ENCODE measurements at regions not wholly inside any gene's neighbourhood (a gene's known extent, or its start where the extent isn't known, plus 50 kb on each side); places are given as distances from the start of the nearest gene placed in this dataset.
"Not testable (repeated sequence)": the region's sequence is repeated elsewhere in the genome, so short reads cannot be mapped to it uniquely, and the experiment has no call there.

GRCh38 chr6:51464956-51465355 lies 622.5 kb downstream of the PKHD1 start:
- no peak overlapping the region for H3K27ac Mint-ChIP-seq
- peaks cover 3% of the 10 kb centered on the region for H3K27me3 Mint-ChIP-seq (ENCODE audit: insufficient read depth)
- no peak for DNase-seq (ENCODE audit: low spot score)
- no peaks in the 10 kb centered on the region for H3K36me3 Mint-ChIP-seq (ENCODE audit: low read depth)
- no peaks in the 10 kb centered on the region for H3K9me3 Mint-ChIP-seq
- no peak overlapping the region for H3K4me3 Mint-ChIP-seq
- no peaks in the 10 kb centered on the region for H3K4me1 Mint-ChIP-seq (ENCODE audit: low read depth)
- intact Hi-C loops (cut with micrococcal nuclease), result no loop called here

- Mint-ChIP-seq H3K27ac (no peak overlapping the region), H3K36me3 (ENCODE audit: low read depth) (no peaks in the 10 kb centered on the region), H3K4me3 (no peak overlapping the region), H3K9me3 (no peaks in the 10 kb centered on the region), H3K4me1 (ENCODE audit: low read depth) (no peaks in the 10 kb centered on the region), H3K27me3 (ENCODE audit: insufficient read depth) (no peaks in the 10 kb centered on the region)
- DNase-seq (ENCODE audit: low spot score), result no peak
- intact Hi-C loops (cut with micrococcal nuclease), result no loop called here
These were observed 621.0 kb downstream of the PKHD1 start for GRCh38 chr6:51466427-51466826.

- no peaks in the 10 kb centered on the region for H3K9me3 Mint-ChIP-seq
- intact Hi-C loops (cut with micrococcal nuclease), result no loop called here
These were observed 620.0 kb downstream of the PKHD1 start for GRCh38 chr6:51467231-51467952.

GRCh38 chr6:51468704-51469103 lies 618.7 kb downstream of the PKHD1 start:
- H3K36me3 Mint-ChIP-seq (ENCODE audit: low read depth), result no peaks in the 10 kb centered on the region
- no peaks in the 10 kb centered on the region for H3K9me3 Mint-ChIP-seq
- no peaks in the 10 kb centered on the region for H3K27me3 Mint-ChIP-seq (ENCODE audit: insufficient read depth)
- H3K27ac Mint-ChIP-seq, result no peak overlapping the region
- intact Hi-C loops (cut with micrococcal nuclease), result no loop called here
- no peak for DNase-seq (ENCODE audit: low spot score)
- no peaks in the 10 kb centered on the region for H3K4me1 Mint-ChIP-seq (ENCODE audit: low read depth)
- no peak overlapping the region for H3K4me3 Mint-ChIP-seq

More at GRCh38 chr6:51467231-51467952, 620.0 kb downstream of the PKHD1 start:
- no peaks in the 10 kb centered on the region for H3K4me1 Mint-ChIP-seq (ENCODE audit: low read depth)
- H3K36me3 Mint-ChIP-seq (ENCODE audit: low read depth), result no peaks in the 10 kb centered on the region
- no peaks in the 10 kb centered on the region for H3K27me3 Mint-ChIP-seq (ENCODE audit: insufficient read depth)
- H3K4me3 Mint-ChIP-seq, result no peak overlapping the region
- no peak overlapping the region for H3K27ac Mint-ChIP-seq
- no peak for DNase-seq (ENCODE audit: low spot score)

- Mint-ChIP-seq H3K36me3 (ENCODE audit: low read depth) (no peaks in the 10 kb centered on the region), H3K4me3 (no peak overlapping the region), H3K27ac (no peak overlapping the region), H3K9me3 (no peaks in the 10 kb centered on the region), H3K27me3 (ENCODE audit: insufficient read depth) (no peaks in the 10 kb centered on the region), H3K4me1 (ENCODE audit: low read depth) (no peaks in the 10 kb centered on the region)
- DNase-seq (ENCODE audit: low spot score), result no peak
- intact Hi-C loops (cut with micrococcal nuclease), result no loop called here
These were observed 614.5 kb downstream of the PKHD1 start for GRCh38 chr6:51472745-51473487.

GRCh38 chr6:51474022-51474975 lies 613.1 kb downstream of the PKHD1 start:
- H3K27ac Mint-ChIP-seq, result no peak overlapping the region
- H3K36me3 Mint-ChIP-seq (ENCODE audit: low read depth), result no peaks in the 10 kb centered on the region
- H3K27me3 Mint-ChIP-seq (ENCODE audit: insufficient read depth), result no peaks in the 10 kb centered on the region
- no peaks in the 10 kb centered on the region for H3K4me1 Mint-ChIP-seq (ENCODE audit: low read depth)
- H3K4me3 Mint-ChIP-seq, result no peak overlapping the region
- H3K9me3 Mint-ChIP-seq, result no peaks in the 10 kb centered on the region
- no peak for DNase-seq (ENCODE audit: low spot score)
- intact Hi-C loops (cut with micrococcal nuclease), result no loop called here

GRCh38 chr6:51477711-51478311 lies 609.6 kb downstream of the PKHD1 start:
- Mint-ChIP-seq H3K4me3 (no peak overlapping the region), H3K36me3 (ENCODE audit: low read depth) (no peaks in the 10 kb centered on the region), H3K4me1 (ENCODE audit: low read depth) (no peaks in the 10 kb centered on the region), H3K27me3 (ENCODE audit: insufficient read depth) (no peaks in the 10 kb centered on the region), H3K27ac (no peak overlapping the region), H3K9me3 (no peaks in the 10 kb centered on the region)
- intact Hi-C loops (cut with micrococcal nuclease), result no loop called here
- no peak for DNase-seq (ENCODE audit: low spot score)

GRCh38 chr6:51479296-51479695 lies 608.1 kb downstream of the PKHD1 start:
- intact Hi-C loops (cut with micrococcal nuclease), result no loop called here
- Mint-ChIP-seq H3K27me3 (ENCODE audit: insufficient read depth) (no peaks in the 10 kb centered on the region), H3K4me3 (no peak overlapping the region), H3K27ac (no peak overlapping the region), H3K36me3 (ENCODE audit: low read depth) (no peaks in the 10 kb centered on the region), H3K9me3 (no peaks in the 10 kb centered on the region), H3K4me1 (ENCODE audit: low read depth) (no peaks in the 10 kb centered on the region)
- no peak for DNase-seq (ENCODE audit: low spot score)

GRCh38 chr6:51480040-51480439 lies 607.4 kb downstream of the PKHD1 start:
- Mint-ChIP-seq H3K9me3 (no peaks in the 10 kb centered on the region), H3K27ac (no peak overlapping the region), H3K4me1 (ENCODE audit: low read depth) (no peaks in the 10 kb centered on the region), H3K36me3 (ENCODE audit: low read depth) (no peaks in the 10 kb centered on the region), H3K27me3 (ENCODE audit: insufficient read depth) (no peaks in the 10 kb centered on the region), H3K4me3 (no peak overlapping the region)
- no peak for DNase-seq (ENCODE audit: low spot score)
- intact Hi-C loops (cut with micrococcal nuclease), result no loop called here

GRCh38 chr6:51485869-51486268 lies 601.5 kb downstream of the PKHD1 start:
- H3K4me1 Mint-ChIP-seq (ENCODE audit: low read depth); intact Hi-C loops (cut with micrococcal nuclease); H3K27me3 Mint-ChIP-seq (ENCODE audit: insufficient read depth); H3K9me3 Mint-ChIP-seq; H3K4me3 Mint-ChIP-seq; H3K36me3 Mint-ChIP-seq (ENCODE audit: low read depth); DNase-seq (ENCODE audit: low spot score); H3K27ac Mint-ChIP-seq: not testable (repeated sequence)

- Mint-ChIP-seq H3K9me3 (peaks cover 4% of the 10 kb centered on the region), H3K4me3 (no peak overlapping the region), H3K36me3 (ENCODE audit: low read depth) (no peaks in the 10 kb centered on the region), H3K27me3 (ENCODE audit: insufficient read depth) (no peaks in the 10 kb centered on the region), H3K27ac (no peak overlapping the region), H3K4me1 (ENCODE audit: low read depth) (no peaks in the 10 kb centered on the region)
- no peak for DNase-seq (ENCODE audit: low spot score)
- intact Hi-C loops (cut with micrococcal nuclease), result no loop called here
These were observed 599.5 kb downstream of the PKHD1 start for GRCh38 chr6:51487937-51488336.

GRCh38 chr6:51489133-51489532 lies 598.3 kb downstream of the PKHD1 start:
- Mint-ChIP-seq H3K27ac (no peak overlapping the region), H3K4me1 (ENCODE audit: low read depth) (no peaks in the 10 kb centered on the region), H3K27me3 (ENCODE audit: insufficient read depth) (no peaks in the 10 kb centered on the region), H3K4me3 (no peak overlapping the region), H3K9me3 (peaks cover 4% of the 10 kb centered on the region), H3K36me3 (ENCODE audit: low read depth) (no peaks in the 10 kb centered on the region)
- intact Hi-C loops (cut with micrococcal nuclease), result no loop called here
- no peak for DNase-seq (ENCODE audit: low spot score)

Measured in activated T-helper 1 cell treated with anti-CD3 and anti-CD28 coated beads, Interleukin-12 subunit alpha, Interleukin-12 subunit beta, Interleukin-2, Interleukin-4 antibody, amounts not matched to agents 30 ng/mL and 10 ng/mL and 1 ng/mL, durations not matched to agents 14 hours and 24 hours and 36 hours (primary cell).